ENCODE measurements at regions not wholly inside any gene's neighbourhood (a gene's known extent, or its start where the extent isn't known, plus 50 kb on each side); places are given as distances from the start of the nearest gene placed in this dataset.

- H3K4me3 ChIP-seq: no peak overlapping the region
- no peak for TF ChIP-seq POLR2A (IDR thresholded peaks at IDR 0.05)
- TF ChIP-seq CTCF (IDR thresholded peaks at IDR 0.05): no peak
- ATAC-seq: no peak
- DNase-seq: no peak
- no peaks in the 10 kb centered on the region for H3K36me3 ChIP-seq
- H3K4me1 ChIP-seq: no peaks in the 10 kb centered on the region
- H3K9me3 ChIP-seq: no peaks in the 10 kb centered on the region
- WGBS, 4 donors: 91 to 95% (median 93%) methylated on average over 4 of the region's 4 CpGs
- H3K27ac ChIP-seq: no peak overlapping the region
- intact Hi-C loops (cut with DNase I): no loop called here
- no peaks in the 10 kb centered on the region for H3K27me3 ChIP-seq
Measured at GRCh38 chr10:36670621-36671402, 454.6 kb upstream of the ANKRD30A start.

GRCh38 chr10:36669615-36670352 lies 455.6 kb upstream of the ANKRD30A start:
- TF ChIP-seq POLR2A (IDR thresholded peaks at IDR 0.05) (no peak), CTCF (IDR thresholded peaks at IDR 0.05) (no peak)
- DNase-seq (no peak), ATAC-seq (peak in 2 of 4 donors; percentile 41 to 64)
- Histone ChIP-seq H3K27me3 (no peaks in the 10 kb centered on the region), H3K36me3 (no peaks in the 10 kb centered on the region), H3K9me3 (no peaks in the 10 kb centered on the region), H3K4me1 (no peaks in the 10 kb centered on the region), H3K4me3 (no peak overlapping the region), H3K27ac (no peak overlapping the region)
- WGBS, 4 donors: 38 to 47% (median 42%) methylated on average over 2 of the region's 2 CpGs
- intact Hi-C loops (cut with DNase I): no loop called here

- H3K4me3 ChIP-seq: no peak overlapping the region
- no peaks in the 10 kb centered on the region for H3K4me1 ChIP-seq
- H3K27me3 ChIP-seq: no peaks in the 10 kb centered on the region
- no peak for ATAC-seq
- H3K27ac ChIP-seq: no peak overlapping the region
- no peaks in the 10 kb centered on the region for H3K36me3 ChIP-seq
- no peaks in the 10 kb centered on the region for H3K9me3 ChIP-seq
- DNase-seq: no peak
- intact Hi-C loops (cut with DNase I): no loop called here
- TF ChIP-seq CTCF (IDR thresholded peaks at IDR 0.05) (no peak), POLR2A (IDR thresholded peaks at IDR 0.05) (no peak)
Measured at GRCh38 chr10:36666451-36666850, 458.9 kb upstream of the ANKRD30A start.

GRCh38 chr10:36662571-36662970 lies 462.8 kb upstream of the ANKRD30A start:
- H3K9me3 ChIP-seq: no peaks in the 10 kb centered on the region
- WGBS, 4 donors: 81 to 88% (median 85%) methylated on average over 4 of the region's 4 CpGs
- no peak overlapping the region for H3K27ac ChIP-seq
- DNase-seq (no peak), ATAC-seq (no peak)
- no peak overlapping the region for H3K4me3 ChIP-seq
- no peaks in the 10 kb centered on the region for H3K4me1 ChIP-seq
- H3K36me3 ChIP-seq: no peaks in the 10 kb centered on the region
- H3K27me3 ChIP-seq: no peaks in the 10 kb centered on the region
- intact Hi-C loops (cut with DNase I): no loop called here
- TF ChIP-seq CTCF (IDR thresholded peaks at IDR 0.05): no peak
- no peak for TF ChIP-seq POLR2A (IDR thresholded peaks at IDR 0.05)
